Neural cell (in vitro differentiated cells): ENCODE measurements at regions not wholly inside any gene's neighbourhood (a gene's known extent, or its start where the extent isn't known, plus 50 kb on each side); places are given as distances from the start of the nearest gene placed in this dataset.

Source experiments
- H2AFZ ChIP-seq: fragments of 200-600, 300-800 bp; sonication (generic), shearing (Covaris generic); 2 replicates; pipeline ENCODE4 v1.6.0; 2014; ENCODE audit warnings: low read depth, mild to moderate bottlenecking, antibody characterized with exemption, low read length, moderate library complexity
- H3F3A ChIP-seq: fragments of 200-600 bp; shearing (Covaris generic); 2 replicates; pipeline ENCODE4 v1.6.1; 2016; ENCODE audit warnings: mild to moderate bottlenecking, moderate library complexity, mixed read lengths, antibody characterized with exemption, low read length; ENCODE audit not compliant: insufficient read depth, poor library complexity, severe bottlenecking
- H3K27ac ChIP-seq: fragments of 200-600, 300-800 bp; sonication (generic), shearing (Covaris generic); 2 replicates; pipeline ENCODE4 v1.5.1; 2014; ENCODE audit warnings: mild to moderate bottlenecking, low read length, moderate library complexity
- H3K27me3 ChIP-seq: fragments of 300-800, 200-600 bp; sonication (generic), shearing (Covaris generic); 2 replicates; pipeline ENCODE4 v1.6.0; 2014; ENCODE audit warnings: mild to moderate bottlenecking, low read depth, low read length, moderate library complexity; ENCODE audit not compliant: insufficient read depth
- H3K36me3 ChIP-seq: fragments of 300-800, 200-600 bp; sonication (generic), shearing (Covaris generic); 2 replicates; pipeline ENCODE4 v1.5.1; 2014; ENCODE audit warnings: mild to moderate bottlenecking, antibody characterized with exemption, low read length, moderate library complexity; ENCODE audit not compliant: insufficient read depth
- H3K4me2 ChIP-seq: fragments of 300-800, 200-600 bp; sonication (generic), shearing (Covaris generic); 2 replicates; pipeline ENCODE4 v1.6.0; 2014; ENCODE audit warnings: mild to moderate bottlenecking, low read length
- H3K4me3 ChIP-seq: fragments of 300-800, 200-600 bp; sonication (generic), shearing (Covaris generic); 2 replicates; pipeline ENCODE4 v1.5.1; 2014; ENCODE audit warnings: mild to moderate bottlenecking, low read length, moderate library complexity
- H3K79me2 ChIP-seq: fragments of 200-600 bp; shearing (Covaris generic); replicated peaks from 2 replicates; pipeline ENCODE4 v1.6.0; 2014; ENCODE audit warnings: mild to moderate bottlenecking, low read length, moderate library complexity; ENCODE audit not compliant: insufficient read depth
- H3K9ac ChIP-seq: fragments of 300-800, 200-600 bp; sonication (generic), shearing (Covaris generic); 2 replicates; pipeline ENCODE4 v1.6.1; 2016; ENCODE audit warnings: mild to moderate bottlenecking, low read length, mixed read lengths
- H3K9me2 ChIP-seq: fragments of 200-600 bp; shearing (Covaris generic); 2 replicates; pipeline ENCODE4 v1.6.1; 2016; ENCODE audit warnings: mild to moderate bottlenecking, low read length, mixed read lengths; ENCODE audit not compliant: insufficient read depth
- H3K9me3 ChIP-seq: fragments of 200-600, 300-800 bp; sonication (generic), shearing (Covaris generic); 2 replicates; pipeline ENCODE4 v1.6.1; 2016; ENCODE audit warnings: mild to moderate bottlenecking, mixed run types, low read length, moderate library complexity, mixed read lengths
- H4K20me1 ChIP-seq: fragments of 200-600 bp; shearing (Covaris generic); 2 replicates; pipeline ENCODE4 v1.6.1; 2016; ENCODE audit warnings: mild to moderate bottlenecking, mixed run types; ENCODE audit not compliant: insufficient read depth
- CTCF ChIP-seq: fragments of 450-650 bp; IDR thresholded peaks from 2 replicates; pipeline ENCODE4 v1.5.1; 2014; ENCODE audit warnings: antibody characterized with exemption, mild to moderate bottlenecking, moderate library complexity; ENCODE audit not compliant: poor library complexity, severe bottlenecking
- EP300 ChIP-seq: fragments of 450-650 bp; conservative IDR thresholded peaks from 2 replicates; pipeline ENCODE4 v1.6.1; 2014; ENCODE audit warnings: antibody characterized with exemption, mild to moderate bottlenecking, moderate library complexity; ENCODE audit not compliant: poor library complexity, severe bottlenecking
- EZH2 ChIP-seq: fragments of 200-600, 300-800 bp; shearing (Covaris generic), sonication (generic); IDR thresholded peaks from 2 replicates; pipeline ENCODE4 v1.6.1; 2014; ENCODE audit warnings: antibody characterized with exemption, low read length, borderline replicate concordance, mild to moderate bottlenecking; ENCODE audit not compliant: insufficient read depth, poor library complexity, severe bottlenecking
- MXI1 ChIP-seq: fragments of 450-650 bp; conservative IDR thresholded peaks from 2 replicates; pipeline ENCODE4 v1.6.1; 2014; ENCODE audit warnings: antibody characterized with exemption, mild to moderate bottlenecking; ENCODE audit not compliant: poor library complexity, severe bottlenecking
- POLR2AphosphoS5 ChIP-seq: IDR thresholded peaks from 2 replicates; pipeline ENCODE4 v1.6.1; 2012
- RAD21 ChIP-seq: fragments of 450-650 bp; conservative IDR thresholded peaks from 2 replicates; pipeline ENCODE4 v1.6.1; 2014; ENCODE audit warnings: antibody characterized with exemption, mild to moderate bottlenecking, moderate library complexity
- REST ChIP-seq: IDR thresholded peaks from 2 replicates; pipeline ENCODE4 v1.6.1; 2012; ENCODE audit warnings: borderline replicate concordance
- SMC3 ChIP-seq: fragments of 450-650 bp; conservative IDR thresholded peaks from 2 replicates; pipeline ENCODE4 v1.6.1; 2014; ENCODE audit warnings: antibody characterized with exemption, mild to moderate bottlenecking, moderate library complexity; ENCODE audit not compliant: poor library complexity
- TAF1 ChIP-seq: IDR thresholded peaks from 2 replicates; pipeline ENCODE4 v1.6.1; 2012; ENCODE audit warnings: low read depth

GRCh38 chr9:19940811-19941535 is 152.1 kb upstream of the SLC24A2 start:
- Histone ChIP-seq H3K36me3 (no peaks in the 10 kb centered on the region), H3K4me3 (no peak overlapping the region), H3K27ac (no peak overlapping the region), H3K4me2 (no peak overlapping the region), H3K79me2 (no peaks in the 10 kb centered on the region), H3K9me3 (no peaks in the 10 kb centered on the region), H3K9me2 (no peaks in the 10 kb centered on the region), H4K20me1 (no peaks in the 10 kb centered on the region), H3F3A (no peaks in the 10 kb centered on the region), H3K27me3 (no peaks in the 10 kb centered on the region), H3K9ac (no peak overlapping the region), H2AFZ (no peak overlapping the region)
- TF ChIP-seq REST, result no peak
- TF ChIP-seq POLR2AphosphoS5, result no peak
- no peak for TF ChIP-seq EP300
- TF ChIP-seq MXI1, result no peak
- TF ChIP-seq SMC3, result no peak

- H3K4me3 ChIP-seq, result no peak overlapping the region
- H4K20me1 ChIP-seq, result no peaks in the 10 kb centered on the region
- no peaks in the 10 kb centered on the region for H3K79me2 ChIP-seq
- H3K4me2 ChIP-seq, result no peak overlapping the region
- no peaks in the 10 kb centered on the region for H3F3A ChIP-seq
- H2AFZ ChIP-seq, result no peak overlapping the region
- no peaks in the 10 kb centered on the region for H3K9me3 ChIP-seq
- H3K9ac ChIP-seq, result no peak overlapping the region
- H3K27ac ChIP-seq, result no peak overlapping the region
- no peaks in the 10 kb centered on the region for H3K27me3 ChIP-seq
- H3K36me3 ChIP-seq, result no peaks in the 10 kb centered on the region
- TF ChIP-seq TAF1, result no peak
- no peak for TF ChIP-seq CTCF
- no peak for TF ChIP-seq MXI1
- TF ChIP-seq RAD21, result no peak
- no peak for TF ChIP-seq EZH2
- no peak for TF ChIP-seq POLR2AphosphoS5
- no peak for TF ChIP-seq REST
- no peak for TF ChIP-seq EP300
- TF ChIP-seq SMC3, result no peak
- no peaks in the 10 kb centered on the region for H3K9me2 ChIP-seq
Measured at GRCh38 chr9:19939734-19940278, 151.0 kb upstream of the SLC24A2 start.
